OCI-LY7 (cell line): ENCODE measurements at regions not wholly inside any gene's neighbourhood (a gene's known extent, or its start where the extent isn't known, plus 50 kb on each side); places are given as distances from the start of the nearest gene placed in this dataset.

Source experiments
- BruUV-seq: library from RNA; stranded (reverse); fragments of 400-500 nt; replicated peaks from 2 replicates; lab custom pipeline; 2021; lab: Mats Ljungman, UMichigan
- CTCF ChIA-PET: fragments of 300-600 bp; sonication (Branson Sonifier 250); formaldehyde crosslinking; loops from one replicate; lab custom pipeline; 2022; ENCODE audit warnings: antibody characterized with exemption; ENCODE audit not compliant: unreplicated experiment; lab: Charles Lee
- POLR2A ChIA-PET: fragments of 300-600 bp; sonication (Branson Sonifier 250); formaldehyde crosslinking; loops from one replicate; lab custom pipeline; 2022; ENCODE audit warnings: antibody characterized with exemption; lab: Charles Lee
- DNase-seq: peaks from one replicate; pipeline ENCODE4 v3.0.0-alpha.2; 2015; ENCODE audit warnings: low spot score
- H2AFZ ChIP-seq: fragments of 200-600 bp; sonication (generic), shearing (Covaris generic); 2 replicates; pipeline ENCODE4 v1.6.1; 2014; ENCODE audit warnings: mild to moderate bottlenecking, antibody characterized with exemption, low read length, moderate library complexity
- H3K27ac ChIP-seq: fragments of 200-600 bp; sonication (generic); 2 replicates; pipeline ENCODE4 v1.5.1; 2014; ENCODE audit warnings: mixed run types, low read depth, mild to moderate bottlenecking, moderate library complexity, low read length, inconsistent platforms; ENCODE audit not compliant: poor library complexity, severe bottlenecking
- H3K36me3 ChIP-seq: fragments of 200-600 bp; sonication (generic); 2 replicates; pipeline ENCODE4 v1.6.1; 2014; ENCODE audit warnings: mild to moderate bottlenecking, antibody characterized with exemption, low read length, moderate library complexity, mixed read lengths; ENCODE audit not compliant: insufficient read depth
- H3K4me1 ChIP-seq: fragments of 200-600 bp; sonication (generic); 2 replicates; pipeline ENCODE4 v1.5.1; 2014; ENCODE audit warnings: mild to moderate bottlenecking, low read length; ENCODE audit not compliant: insufficient read depth, poor library complexity, severe bottlenecking
- H3K4me2 ChIP-seq: fragments of 200-600 bp; sonication (generic); 2 replicates; pipeline ENCODE4 v1.6.1; 2014; ENCODE audit warnings: mild to moderate bottlenecking, low read length
- H3K4me3 ChIP-seq: fragments of 200-600 bp; sonication (generic); 2 replicates; pipeline ENCODE4 v1.5.1; 2014; ENCODE audit warnings: mild to moderate bottlenecking, low read depth, low read length; ENCODE audit not compliant: poor library complexity, severe bottlenecking
- H3K79me2 ChIP-seq: fragments of 200-600 bp; sonication (generic); 2 replicates; pipeline ENCODE4 v1.6.1; 2016; ENCODE audit warnings: low read depth, mild to moderate bottlenecking, low read length, moderate library complexity, mixed read lengths; ENCODE audit not compliant: insufficient read depth
- H3K9me2 ChIP-seq: fragments of 200-600 bp; sonication (generic); 2 replicates; pipeline ENCODE4 v1.6.1; 2016; ENCODE audit warnings: mild to moderate bottlenecking, low read length, mixed read lengths; ENCODE audit not compliant: insufficient read depth
- H3K9me3 ChIP-seq: fragments of 200-600 bp; sonication (generic); 2 replicates; pipeline ENCODE4 v1.6.1; 2014; ENCODE audit warnings: mild to moderate bottlenecking, mixed run types, low read length, mixed read lengths
- H4K20me1 ChIP-seq: fragments of 200-600 bp; sonication (generic); 2 replicates; pipeline ENCODE4 v1.6.1; 2014; ENCODE audit warnings: mild to moderate bottlenecking, antibody characterized with exemption, low read length, moderate library complexity, mixed read lengths; ENCODE audit not compliant: insufficient read depth
- CTCF ChIP-seq: fragments of 200-600 bp; sonication (generic); conservative IDR thresholded peaks from 2 replicates; pipeline ENCODE4 v1.5.1; 2014; ENCODE audit warnings: mild to moderate bottlenecking, antibody characterized with exemption, low read length, moderate library complexity, mixed read lengths
- EZH2phosphoT487 ChIP-seq: fragments of 200-600 bp; sonication (generic); IDR thresholded peaks from 2 replicates; pipeline ENCODE4 v1.6.1; 2018; ENCODE audit warnings: low read depth, borderline replicate concordance, mild to moderate bottlenecking, mixed run types, antibody characterized with exemption, low read length, moderate library complexity, mixed read lengths
- intact Hi-C: fragments of 100-400 bp; cut with micrococcal nuclease; formaldehyde crosslinking; loops from one replicate; pipeline ENCODE4 v1.10.0; 2022; ENCODE audit not compliant: unreplicated experiment

GRCh38 chr12:17950898-17951297 lies 139.1 kb downstream of the RERGL start:
- peaks cover 19% of the 10 kb centered on the region for H3K4me1 ChIP-seq
- intact Hi-C loops, result no loop called here
- no TSS peak for BruUV-seq
- no peaks in the 10 kb centered on the region for H3K36me3 ChIP-seq
- DNase-seq, result no peak
- H3K27ac ChIP-seq, result no peak overlapping the region
- ChIA-PET CTCF (no interaction called here), POLR2A (interaction anchor here (0.6 kb wide), 1 partner anchor 690 kb away, joined by 3 read pairs; no protein-coding TSS in a partner anchor)
- H3K9me3 ChIP-seq, result no peaks in the 10 kb centered on the region
- H3K9me2 ChIP-seq, result no peaks in the 10 kb centered on the region
- H3K4me3 ChIP-seq, result no peak overlapping the region
- H3K79me2 ChIP-seq, result no peaks in the 10 kb centered on the region
- H3K4me2 ChIP-seq, result no peak overlapping the region
- no peak for TF ChIP-seq CTCF
- TF ChIP-seq EZH2phosphoT487, result no peak
- no peak overlapping the region for H2AFZ ChIP-seq
- no peaks in the 10 kb centered on the region for H4K20me1 ChIP-seq

- H3K4me2 ChIP-seq, result no peak overlapping the region
- peaks cover 16% of the 10 kb centered on the region for H3K4me1 ChIP-seq
- H3K36me3 ChIP-seq, result no peaks in the 10 kb centered on the region
- ChIA-PET POLR2A (interaction anchor here (1.2 kb wide), 1 partner anchor 34 kb away, joined by 3 read pairs; no protein-coding TSS in a partner anchor), CTCF (no interaction called here)
- BruUV-seq, result no TSS peak
- no peaks in the 10 kb centered on the region for H3K79me2 ChIP-seq
- H3K9me3 ChIP-seq, result no peaks in the 10 kb centered on the region
- no peak for TF ChIP-seq EZH2phosphoT487
- TF ChIP-seq CTCF, result no peak
- no peak overlapping the region; the same call in 1 of the 2 replicates for H2AFZ ChIP-seq
- peak; percentile 4 for DNase-seq
- H3K9me2 ChIP-seq, result no peaks in the 10 kb centered on the region
- H3K27ac ChIP-seq, result no peak overlapping the region
- intact Hi-C loops, result no loop called here
- no peaks in the 10 kb centered on the region for H4K20me1 ChIP-seq
- H3K4me3 ChIP-seq, result no peak overlapping the region
Observed at GRCh38 chr12:17949558-17950141, 140.3 kb downstream of the RERGL start.

GRCh38 chr12:17928708-17929366 lies 161.2 kb downstream of the RERGL start:
- Histone ChIP-seq H3K27ac (no peak overlapping the region), H3K9me2 (no peaks in the 10 kb centered on the region), H3K36me3 (no peaks in the 10 kb centered on the region), H3K79me2 (no peaks in the 10 kb centered on the region), H4K20me1 (no peaks in the 10 kb centered on the region), H3K9me3 (no peaks in the 10 kb centered on the region), H3K4me3 (no peak overlapping the region), H3K4me2 (no peak overlapping the region), H3K4me1 (no peaks in the 10 kb centered on the region), H2AFZ (no peak overlapping the region)
- TF ChIP-seq EZH2phosphoT487 (no peak), CTCF (no peak)
- CTCF ChIA-PET, result interaction anchor here (0.5 kb wide), 1 partner anchor 225 kb away, joined by 3 read pairs; no protein-coding TSS in a partner anchor
- POLR2A ChIA-PET, result no interaction called here
- BruUV-seq, result no TSS peak
- no peak for DNase-seq
- intact Hi-C loops, result no loop called here
